PFSK-1 (cell line): ENCODE measurements at regions not wholly inside any gene's neighbourhood (a gene's known extent, or its start where the extent isn't known, plus 50 kb on each side); places are given as distances from the start of the nearest gene placed in this dataset.

ENCODE experiments used
- FOXP2 ChIP-seq: optimal IDR thresholded peaks from 2 replicates; pipeline ENCODE3; 2011; ENCODE audit warnings: borderline replicate concordance, control low read depth, inconsistent platforms; ENCODE audit not compliant: insufficient read depth; ENCODE audit errors: extremely low read length, extremely low read depth
- POLR2AphosphoS5 ChIP-seq: IDR thresholded peaks from 2 replicates; pipeline ENCODE4 v1.6.1; 2012; ENCODE audit warnings: low read depth, mild to moderate bottlenecking, control low read depth, low read length, moderate library complexity
- SIN3A ChIP-seq: IDR thresholded peaks from 2 replicates; pipeline ENCODE4 v1.6.1; 2012; ENCODE audit warnings: mild to moderate bottlenecking, low read length, moderate library complexity, borderline replicate concordance; ENCODE audit not compliant: insufficient read depth
- TAF1 ChIP-seq: IDR thresholded peaks from 2 replicates; pipeline ENCODE4 v1.6.1; 2012; ENCODE audit warnings: low read length, control low read depth, borderline replicate concordance; ENCODE audit not compliant: insufficient read depth
- TF ChIP-seq, protein P1 (sequence below), 2 experiments: IDR thresholded peaks; 2 replicates each; pipeline versions ENCODE4 v1.6.1 to v1.8.0; 2011 to 2012; ENCODE audit warnings: low read depth in 2 of 2, low read length in 2 of 2, control low read depth in 1 of 2, inconsistent platforms in 1 of 2, mild to moderate bottlenecking in 1 of 2, moderate library complexity in 1 of 2; ENCODE audit not compliant: insufficient read depth in 1 of 2

DNA sequence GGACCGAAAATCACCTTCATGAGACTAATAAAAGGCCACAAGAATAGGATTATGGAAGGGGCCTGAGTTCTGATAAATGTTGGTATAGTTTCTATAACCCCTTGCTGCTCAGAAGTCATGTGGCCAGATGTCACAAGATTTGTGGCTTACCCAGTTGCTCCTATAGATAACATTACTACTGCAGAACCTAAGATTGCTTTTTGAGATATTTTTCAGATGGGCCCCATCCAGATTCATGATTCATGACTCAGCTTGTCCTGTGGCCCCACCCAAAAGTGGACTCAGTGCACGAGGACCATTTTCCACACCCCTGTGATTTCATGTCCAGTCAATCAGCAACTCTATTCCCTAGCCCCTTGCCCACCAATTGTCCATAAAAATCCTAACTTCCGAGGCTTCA, 209.0 kb downstream of the ACTR3B start:
- TF ChIP-seq, protein P1, sequence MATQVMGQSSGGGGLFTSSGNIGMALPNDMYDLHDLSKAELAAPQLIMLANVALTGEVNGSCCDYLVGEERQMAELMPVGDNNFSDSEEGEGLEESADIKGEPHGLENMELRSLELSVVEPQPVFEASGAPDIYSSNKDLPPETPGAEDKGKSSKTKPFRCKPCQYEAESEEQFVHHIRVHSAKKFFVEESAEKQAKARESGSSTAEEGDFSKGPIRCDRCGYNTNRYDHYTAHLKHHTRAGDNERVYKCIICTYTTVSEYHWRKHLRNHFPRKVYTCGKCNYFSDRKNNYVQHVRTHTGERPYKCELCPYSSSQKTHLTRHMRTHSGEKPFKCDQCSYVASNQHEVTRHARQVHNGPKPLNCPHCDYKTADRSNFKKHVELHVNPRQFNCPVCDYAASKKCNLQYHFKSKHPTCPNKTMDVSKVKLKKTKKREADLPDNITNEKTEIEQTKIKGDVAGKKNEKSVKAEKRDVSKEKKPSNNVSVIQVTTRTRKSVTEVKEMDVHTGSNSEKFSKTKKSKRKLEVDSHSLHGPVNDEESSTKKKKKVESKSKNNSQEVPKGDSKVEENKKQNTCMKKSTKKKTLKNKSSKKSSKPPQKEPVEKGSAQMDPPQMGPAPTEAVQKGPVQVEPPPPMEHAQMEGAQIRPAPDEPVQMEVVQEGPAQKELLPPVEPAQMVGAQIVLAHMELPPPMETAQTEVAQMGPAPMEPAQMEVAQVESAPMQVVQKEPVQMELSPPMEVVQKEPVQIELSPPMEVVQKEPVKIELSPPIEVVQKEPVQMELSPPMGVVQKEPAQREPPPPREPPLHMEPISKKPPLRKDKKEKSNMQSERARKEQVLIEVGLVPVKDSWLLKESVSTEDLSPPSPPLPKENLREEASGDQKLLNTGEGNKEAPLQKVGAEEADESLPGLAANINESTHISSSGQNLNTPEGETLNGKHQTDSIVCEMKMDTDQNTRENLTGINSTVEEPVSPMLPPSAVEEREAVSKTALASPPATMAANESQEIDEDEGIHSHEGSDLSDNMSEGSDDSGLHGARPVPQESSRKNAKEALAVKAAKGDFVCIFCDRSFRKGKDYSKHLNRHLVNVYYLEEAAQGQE (IDR thresholded peaks at IDR 0.05; ENCODE audit: insufficient read depth in 1 of 2, low read depth in 2 of 2, low read length in 2 of 2), result no peak
- TF ChIP-seq POLR2AphosphoS5, result no peak
- TF ChIP-seq SIN3A, result no peak
- TF ChIP-seq FOXP2, result no peak
- TF ChIP-seq TAF1, result no peak

DNA sequence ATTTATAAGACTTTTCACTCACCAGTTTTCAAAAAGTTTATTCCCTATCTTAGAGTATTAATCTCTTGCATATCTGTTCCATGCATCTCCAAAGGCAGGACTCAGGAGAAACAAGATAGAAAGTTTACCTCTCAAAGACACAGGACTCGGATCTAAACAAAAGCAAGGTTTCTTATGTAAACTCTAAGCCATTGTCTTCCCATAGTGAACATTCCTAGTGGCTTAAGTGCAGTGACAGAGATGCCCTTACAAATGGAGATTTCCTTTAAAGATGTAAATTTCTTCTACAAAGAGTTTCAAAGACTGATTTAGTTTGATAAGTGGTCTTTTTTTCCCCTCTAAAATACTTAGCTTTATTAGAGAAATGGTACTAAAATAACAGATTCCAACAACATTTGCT, 209.8 kb downstream of the ACTR3B start:
- TF ChIP-seq SIN3A, result no peak
- TF ChIP-seq POLR2AphosphoS5, result no peak
- TF ChIP-seq, protein P1 (IDR thresholded peaks at IDR 0.05; ENCODE audit: insufficient read depth in 1 of 2, low read depth in 2 of 2, low read length in 2 of 2), result no peak
- TF ChIP-seq TAF1, result no peak

DNA sequence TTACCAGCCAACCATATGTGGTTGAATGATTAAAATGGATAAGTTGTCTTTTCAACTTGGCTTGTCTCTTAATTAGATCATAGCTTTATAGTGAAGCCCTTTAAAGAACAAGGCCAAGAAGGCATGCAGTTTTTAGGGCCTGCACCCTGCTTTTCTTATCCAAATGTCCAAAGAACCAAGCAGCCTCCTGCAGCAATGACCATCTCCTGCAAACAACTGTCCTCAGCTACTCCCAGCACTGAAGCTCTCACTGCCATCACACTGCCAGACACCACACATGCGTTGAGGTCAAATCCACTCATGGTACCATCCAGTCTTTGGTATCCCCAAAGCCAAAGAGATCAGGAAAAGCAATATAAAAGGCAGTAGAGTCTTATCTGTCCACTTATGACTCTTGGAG, 210.3 kb downstream of the ACTR3B start:
- TF ChIP-seq POLR2AphosphoS5 (no peak), TAF1 (no peak), SIN3A (no peak), FOXP2 (no peak)
- TF ChIP-seq, protein P1 (IDR thresholded peaks at IDR 0.05; ENCODE audit: insufficient read depth in 1 of 2, low read depth in 2 of 2, low read length in 2 of 2), result no peak

DNA sequence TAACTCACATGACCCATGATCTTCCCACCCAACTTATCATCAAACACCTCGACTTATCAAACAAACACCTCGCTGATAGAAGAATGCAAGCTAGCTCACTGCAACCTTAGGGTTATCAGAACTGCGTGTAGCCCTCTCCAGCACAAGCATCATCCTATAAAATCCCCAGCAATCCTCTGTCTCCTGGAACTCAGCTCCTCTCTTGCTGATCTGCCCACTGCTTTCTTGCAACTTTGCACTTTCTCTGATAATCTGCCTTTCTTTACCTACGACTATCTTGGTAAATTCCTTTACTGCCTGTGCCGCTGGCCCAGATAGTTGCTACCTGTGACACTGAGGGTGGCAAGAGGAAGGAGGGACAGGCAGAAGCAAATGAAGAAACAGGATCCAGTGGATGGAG, 210.9 kb downstream of the ACTR3B start:
- TF ChIP-seq POLR2AphosphoS5, result no peak
- no peak for TF ChIP-seq SIN3A
- no peak for TF ChIP-seq TAF1
- TF ChIP-seq, protein P1 (IDR thresholded peaks at IDR 0.05; ENCODE audit: insufficient read depth in 1 of 2, low read depth in 2 of 2, low read length in 2 of 2), result no peak
- TF ChIP-seq FOXP2, result no peak

DNA sequence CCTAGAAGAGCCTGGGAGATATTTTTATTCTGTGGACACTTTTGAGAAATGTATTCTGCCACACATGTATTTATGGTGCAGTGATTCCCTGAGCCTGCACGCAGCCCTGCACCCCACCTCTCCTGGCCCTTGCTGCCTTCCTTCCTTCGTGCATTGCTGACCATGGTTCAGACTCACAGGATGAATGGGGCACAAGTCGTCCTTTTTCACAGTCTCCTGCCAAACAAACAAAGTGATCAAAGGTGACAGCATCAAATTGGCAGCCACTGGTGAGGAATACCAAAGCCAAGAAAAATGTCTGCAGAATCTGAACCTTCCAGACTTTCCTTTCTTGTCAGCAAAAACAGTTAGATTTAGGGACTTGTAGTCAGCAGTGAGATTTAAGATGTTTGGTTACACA, 215.0 kb downstream of the ACTR3B start:
- TF ChIP-seq TAF1, result no peak
- TF ChIP-seq POLR2AphosphoS5, result no peak
- TF ChIP-seq, protein P1 (IDR thresholded peaks at IDR 0.05; ENCODE audit: insufficient read depth in 1 of 2, low read depth in 2 of 2, low read length in 2 of 2), result no peak
- TF ChIP-seq SIN3A, result no peak
- TF ChIP-seq FOXP2, result no peak
